ENCODE measurements at regions not wholly inside any gene's neighbourhood (a gene's known extent, or its start where the extent isn't known, plus 50 kb on each side); places are given as distances from the start of the nearest gene placed in this dataset.

DNA sequence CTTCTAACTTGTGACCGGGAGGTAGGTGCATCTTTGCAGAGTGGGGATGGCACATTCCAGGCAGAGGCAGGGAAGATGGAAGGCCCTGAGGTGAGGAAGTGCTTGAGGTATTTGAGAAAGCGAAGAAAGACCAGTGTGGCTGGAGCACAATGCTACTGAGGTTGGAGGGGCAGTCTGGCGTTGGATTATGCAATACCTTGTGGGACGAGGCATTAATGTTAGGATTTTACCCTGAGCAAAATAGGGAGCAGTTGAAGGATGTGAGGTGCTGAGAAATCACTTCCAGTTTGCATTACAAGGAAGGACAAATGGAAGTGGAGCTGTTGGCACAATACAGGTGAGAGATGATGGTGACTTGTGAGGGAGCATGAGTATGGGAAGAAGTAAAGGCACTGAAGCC lies 145.5 kb downstream of the KCNA5 start:
- H3K4me3 ChIP-seq (ENCODE audit: low read depth, low read length): no peak overlapping the region
- H3K27me3 ChIP-seq (ENCODE audit: control insufficient read depth, insufficient read depth, low read length): no peaks in the 10 kb centered on the region
- no peak for DNase-seq (ENCODE audit: low read depth, low spot score)
- ChIA-PET POLR2A (no interaction called here), CTCF (interaction anchor here (1.2 kb wide), 1 partner anchor 11 kb away, joined by 7 read pairs; no protein-coding TSS in a partner anchor)
- no peak overlapping the region for H3K27ac ChIP-seq (ENCODE audit: low read depth, low read length)
- H3K9me3 ChIP-seq (ENCODE audit: control insufficient read depth, insufficient read depth, low read length): no peaks in the 10 kb centered on the region
- TF ChIP-seq, protein P1, sequence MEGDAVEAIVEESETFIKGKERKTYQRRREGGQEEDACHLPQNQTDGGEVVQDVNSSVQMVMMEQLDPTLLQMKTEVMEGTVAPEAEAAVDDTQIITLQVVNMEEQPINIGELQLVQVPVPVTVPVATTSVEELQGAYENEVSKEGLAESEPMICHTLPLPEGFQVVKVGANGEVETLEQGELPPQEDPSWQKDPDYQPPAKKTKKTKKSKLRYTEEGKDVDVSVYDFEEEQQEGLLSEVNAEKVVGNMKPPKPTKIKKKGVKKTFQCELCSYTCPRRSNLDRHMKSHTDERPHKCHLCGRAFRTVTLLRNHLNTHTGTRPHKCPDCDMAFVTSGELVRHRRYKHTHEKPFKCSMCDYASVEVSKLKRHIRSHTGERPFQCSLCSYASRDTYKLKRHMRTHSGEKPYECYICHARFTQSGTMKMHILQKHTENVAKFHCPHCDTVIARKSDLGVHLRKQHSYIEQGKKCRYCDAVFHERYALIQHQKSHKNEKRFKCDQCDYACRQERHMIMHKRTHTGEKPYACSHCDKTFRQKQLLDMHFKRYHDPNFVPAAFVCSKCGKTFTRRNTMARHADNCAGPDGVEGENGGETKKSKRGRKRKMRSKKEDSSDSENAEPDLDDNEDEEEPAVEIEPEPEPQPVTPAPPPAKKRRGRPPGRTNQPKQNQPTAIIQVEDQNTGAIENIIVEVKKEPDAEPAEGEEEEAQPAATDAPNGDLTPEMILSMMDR (IDR thresholded peaks at IDR 0.05; ENCODE audit: low read depth, low read length): no peak

DNA sequence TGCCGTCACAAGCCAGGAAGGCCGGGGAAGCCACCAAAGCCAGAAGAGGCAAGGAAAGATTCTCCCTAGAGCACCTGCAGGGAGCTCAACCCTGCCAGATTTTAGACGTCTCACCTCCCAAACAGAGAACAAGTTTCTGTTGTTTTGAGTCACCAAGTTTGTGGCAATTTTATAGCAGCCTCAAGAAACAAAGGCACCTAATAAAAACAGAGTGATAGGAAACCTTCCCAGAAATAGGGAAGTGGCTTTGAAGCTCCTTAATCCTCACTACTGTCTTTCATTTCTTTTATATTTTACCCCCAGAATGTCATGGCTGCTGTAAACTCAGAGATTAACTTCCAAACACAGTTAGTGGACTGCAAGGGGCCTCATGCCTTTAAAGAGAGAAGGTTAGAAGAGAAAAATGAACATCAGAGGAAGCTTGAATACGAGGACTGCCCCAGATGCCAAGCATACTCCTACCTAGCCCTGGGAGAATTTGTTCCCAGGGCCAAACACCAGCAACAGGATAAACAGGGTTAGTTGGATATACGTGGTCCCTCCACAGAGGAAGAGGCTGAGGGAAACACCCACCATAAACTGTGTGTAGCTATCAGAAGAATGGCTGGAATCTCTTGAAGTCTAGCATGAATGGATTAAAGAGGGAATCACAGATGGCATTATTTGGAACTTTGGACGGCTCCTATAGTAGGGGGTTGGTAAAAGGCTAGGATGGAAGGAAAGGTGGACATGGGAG lies 148.3 kb downstream of the KCNA5 start:
- no peak overlapping the region for H3K4me3 ChIP-seq (ENCODE audit: low read depth, low read length)
- no peaks in the 10 kb centered on the region for H3K9me3 ChIP-seq (ENCODE audit: control insufficient read depth, insufficient read depth, low read length)
- TF ChIP-seq, protein P1 (IDR thresholded peaks at IDR 0.05; ENCODE audit: low read depth, low read length): no peak
- no peak for DNase-seq (ENCODE audit: low read depth, low spot score)
- ChIA-PET CTCF (interaction anchor here (0.7 to 0.8 kb wide), 2 partner anchors 8 to 335 kb away, joined by 3 to 7 read pairs; no protein-coding TSS in a partner anchor), POLR2A (no interaction called here)
- no peak overlapping the region for H3K27ac ChIP-seq (ENCODE audit: low read depth, low read length)
- no peaks in the 10 kb centered on the region for H3K27me3 ChIP-seq (ENCODE audit: control insufficient read depth, insufficient read depth, low read length)

DNA sequence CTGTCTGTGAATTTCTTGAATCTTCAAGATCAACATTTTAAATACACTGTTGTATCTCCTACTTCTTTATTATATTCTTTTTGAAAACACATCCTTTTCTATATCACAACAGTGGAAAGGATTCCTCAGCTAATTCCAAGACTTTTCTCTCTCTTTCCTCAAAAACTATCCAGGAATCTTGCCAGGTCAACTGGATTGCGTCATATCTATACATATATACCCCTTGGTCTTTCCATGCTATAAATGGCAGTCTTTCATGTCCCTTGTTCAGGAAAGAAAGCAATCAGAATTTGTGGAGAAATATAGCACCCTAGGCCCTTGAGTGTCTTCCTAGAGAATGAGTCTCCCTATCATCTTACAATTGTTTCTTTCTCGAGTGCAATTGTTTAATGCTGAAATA lies 149.0 kb downstream of the KCNA5 start:
- no peak for DNase-seq (ENCODE audit: low read depth, low spot score)
- POLR2A ChIA-PET: interaction anchor here (0.6 kb wide), 1 partner anchor 868 kb away, joined by 11 read pairs; no protein-coding TSS in a partner anchor
- Histone ChIP-seq H3K9me3 (ENCODE audit: control insufficient read depth, insufficient read depth, low read length) (no peaks in the 10 kb centered on the region), H3K4me3 (ENCODE audit: low read depth, low read length) (no peak overlapping the region), H3K27ac (ENCODE audit: low read depth, low read length) (no peak overlapping the region), H3K27me3 (ENCODE audit: control insufficient read depth, insufficient read depth, low read length) (no peaks in the 10 kb centered on the region)
- TF ChIP-seq, protein P1 (IDR thresholded peaks at IDR 0.05; ENCODE audit: low read depth, low read length): no peak
- CTCF ChIA-PET: no interaction called here

DNA sequence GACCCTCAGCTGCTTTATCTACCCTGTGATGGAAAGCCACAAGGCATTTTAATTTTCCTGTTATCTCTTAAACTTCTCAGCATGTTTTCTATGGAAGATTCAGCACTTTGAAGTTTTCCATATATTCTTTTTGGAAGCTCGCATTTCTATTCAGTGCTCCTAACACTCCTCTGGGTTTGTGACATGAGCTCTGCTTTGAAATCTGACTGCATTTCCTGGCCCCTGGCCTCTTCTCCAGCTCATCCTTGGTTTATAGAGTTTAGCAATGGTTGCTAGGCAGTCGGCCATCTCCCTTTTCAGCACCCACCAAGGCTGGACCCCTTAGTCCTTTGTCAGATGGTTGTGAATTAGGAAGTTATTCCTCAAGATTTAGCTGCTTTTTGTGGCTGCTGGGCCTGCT lies 150.6 kb downstream of the KCNA5 start:
- no peaks in the 10 kb centered on the region for H3K27me3 ChIP-seq (ENCODE audit: control insufficient read depth, insufficient read depth, low read length)
- CTCF ChIA-PET: interaction anchor here (0.8 to 0.9 kb wide), 3 partner anchors 23 to 436 kb away, joined by 3 read pairs; no protein-coding TSS in a partner anchor

DNA sequence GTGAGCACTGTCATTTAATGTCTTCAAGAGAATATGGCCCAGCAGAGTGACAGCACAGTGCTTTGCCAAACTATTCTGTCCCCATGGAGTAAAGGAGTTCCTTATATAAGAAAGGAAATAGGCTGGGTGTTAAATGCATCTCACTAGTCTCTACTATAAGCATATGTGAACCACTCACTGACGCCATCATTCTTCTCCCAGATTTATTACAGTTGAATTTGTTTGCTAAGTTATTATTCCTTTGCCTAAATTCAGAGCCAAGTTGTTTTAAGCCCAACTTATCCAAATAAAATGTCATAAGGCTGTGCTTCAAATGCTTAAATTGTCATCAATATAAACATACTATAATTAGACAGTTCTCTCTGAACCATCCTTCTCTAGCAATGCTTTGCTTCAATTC lies 151.6 kb downstream of the KCNA5 start:
- no peak overlapping the region for H3K4me3 ChIP-seq (ENCODE audit: low read depth, low read length)
- H3K9me3 ChIP-seq (ENCODE audit: control insufficient read depth, insufficient read depth, low read length): no peaks in the 10 kb centered on the region
- H3K27ac ChIP-seq (ENCODE audit: low read depth, low read length): no peak overlapping the region
- no peaks in the 10 kb centered on the region for H3K27me3 ChIP-seq (ENCODE audit: control insufficient read depth, insufficient read depth, low read length)
- no peak for DNase-seq (ENCODE audit: low read depth, low spot score)
- TF ChIP-seq, protein P1 (IDR thresholded peaks at IDR 0.05; ENCODE audit: low read depth, low read length): no peak
- CTCF ChIA-PET: interaction anchor here (1.2 kb wide), 1 partner anchor 550 kb away, joined by 4 read pairs; no protein-coding TSS in a partner anchor
- POLR2A ChIA-PET: no interaction called here

More for the DNA sequence above, 150.6 kb downstream of the KCNA5 start:
- TF ChIP-seq, protein P1 (IDR thresholded peaks at IDR 0.05; ENCODE audit: low read depth, low read length): no peak
- POLR2A ChIA-PET: no interaction called here
- H3K9me3 ChIP-seq (ENCODE audit: control insufficient read depth, insufficient read depth, low read length): no peaks in the 10 kb centered on the region
- no peak overlapping the region for H3K4me3 ChIP-seq (ENCODE audit: low read depth, low read length)
- no peak overlapping the region for H3K27ac ChIP-seq (ENCODE audit: low read depth, low read length)
- DNase-seq (ENCODE audit: low read depth, low spot score): no peak
